Panc1 (cell line): ENCODE measurements at regions not wholly inside any gene's neighbourhood (a gene's known extent, or its start where the extent isn't known, plus 50 kb on each side); places are given as distances from the start of the nearest gene placed in this dataset.

Experiments used
- CTCF ChIP-seq: fragments of 450-650 bp; IDR thresholded peaks from 2 replicates; pipeline ENCODE4 v1.5.1; 2017; ENCODE audit warnings: mild to moderate bottlenecking
- POLR2AphosphoS5 ChIP-seq: IDR thresholded peaks from 2 replicates; pipeline ENCODE4 v1.6.1; 2012; ENCODE audit warnings: mild to moderate bottlenecking, low read depth, low read length, moderate library complexity
- REST ChIP-seq, 2 experiments: IDR thresholded peaks; 2 replicates each; pipeline ENCODE4 v1.6.1; 2011 to 2012; ENCODE audit warnings: low read depth in 2 of 2, control low read depth in 1 of 2, low read length in 1 of 2, mild to moderate bottlenecking in 1 of 2, moderate library complexity in 1 of 2; ENCODE audit not compliant: insufficient read depth in 1 of 2

DNA sequence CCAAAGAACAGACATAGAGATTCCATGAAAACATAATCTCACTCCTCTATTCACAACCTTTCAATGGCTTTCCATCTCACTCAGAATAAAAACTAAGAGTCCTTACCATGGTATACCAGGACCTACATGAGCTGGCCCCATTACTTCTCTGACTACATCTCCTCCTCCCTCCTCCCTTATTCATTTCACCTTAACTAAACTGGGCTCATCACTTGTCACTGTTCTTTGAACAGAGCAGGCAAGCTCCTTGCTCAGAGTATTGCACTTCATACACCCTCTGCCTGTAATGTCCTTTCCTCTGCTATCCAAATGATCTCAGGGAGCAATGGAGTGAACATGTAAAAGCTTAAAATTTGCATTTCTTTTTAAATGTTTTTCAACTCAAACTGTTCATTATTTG is 142.0 kb downstream of the MRPL39 start:
- no peak for TF ChIP-seq CTCF
- no peak for TF ChIP-seq REST (IDR thresholded peaks at IDR 0.05; ENCODE audit: insufficient read depth in 1 of 2, low read depth in 2 of 2, low read length in 1 of 2)
- no peak for TF ChIP-seq POLR2AphosphoS5
